ENCODE measurements at regions not wholly inside any gene's neighbourhood (a gene's known extent, or its start where the extent isn't known, plus 50 kb on each side); places are given as distances from the start of the nearest gene placed in this dataset.
A peak's percentile ranks its signal among the peaks of the same experiment; 100 is the strongest.

GRCh38 chr6:56758553-56758952, 115.9 kb upstream of the DST start:
- TF ChIP-seq CTCF (optimal IDR thresholded peaks at IDR 0.05 in 1 of 3, IDR thresholded peaks at IDR 0.05 in 1 of 3, conservative IDR thresholded peaks at IDR 0.05 in 1 of 3; ENCODE audit: extremely low read depth in 1 of 3, insufficient read depth in 2 of 3, low read length in 3 of 3) = no peak
- no peak for TF ChIP-seq EZH2 (IDR thresholded peaks at IDR 0.05; ENCODE audit: low read length)
- dilution Hi-C loops (cut with MboI; ENCODE audit: extremely low pct_ligation_motif_present, low sequenced_read_pairs) = no loop called here
- DNase-seq (ENCODE audit: low read depth, low spot score) (no peak), FAIRE-seq (peak; percentile 9)
- Histone ChIP-seq H3K79me2 (ENCODE audit: control insufficient read depth, insufficient read depth, low read length) (peaks cover 5% of the 10 kb centered on the region), H3K9me1 (ENCODE audit: control insufficient read depth, extremely low read depth, insufficient read depth, low read length) (peaks cover 3% of the 10 kb centered on the region), H3K4me2 (ENCODE audit: control insufficient read depth, extremely low read depth, insufficient read depth, low read depth, low read length) (no peak overlapping the region), H3K4me3 (ENCODE audit: control insufficient read depth in 2 of 3, extremely low read depth in 1 of 3, insufficient read depth in 2 of 3, low read depth in 1 of 3, low read length in 3 of 3) (no peak overlapping the region), H2AFZ (ENCODE audit: control insufficient read depth, low read length) (no peak overlapping the region), H3K9ac (ENCODE audit: control insufficient read depth, extremely low read depth, insufficient read depth, low read length) (no peak overlapping the region), H3K27ac (ENCODE audit: control insufficient read depth, insufficient read depth, low read length) (no peak overlapping the region), H3K9me3 (ENCODE audit: control insufficient read depth, low read depth, low read length) (no peaks in the 10 kb centered on the region), H4K20me1 (ENCODE audit: control insufficient read depth, extremely low read depth, insufficient read depth, low read length) (no peaks in the 10 kb centered on the region), H3K4me1 (ENCODE audit: control insufficient read depth, extremely low read depth, insufficient read depth, low read length) (peaks cover 30% of the 10 kb centered on the region), H3K36me3 (ENCODE audit: control insufficient read depth in 2 of 2, extremely low read depth in 1 of 2, insufficient read depth in 2 of 2, low read length in 2 of 2) (no peaks in the 10 kb centered on the region), H3K27me3 (ENCODE audit: control insufficient read depth, extremely low read depth, insufficient read depth, low read length) (no peaks in the 10 kb centered on the region)

GRCh38 chr6:56758120-56758519, 115.4 kb upstream of the DST start:
- Histone ChIP-seq H3K36me3 (ENCODE audit: control insufficient read depth in 2 of 2, extremely low read depth in 1 of 2, insufficient read depth in 2 of 2, low read length in 2 of 2) (no peaks in the 10 kb centered on the region), H3K4me3 (ENCODE audit: control insufficient read depth in 2 of 3, extremely low read depth in 1 of 3, insufficient read depth in 2 of 3, low read depth in 1 of 3, low read length in 3 of 3) (no peak overlapping the region), H3K79me2 (ENCODE audit: control insufficient read depth, insufficient read depth, low read length) (peaks cover 6% of the 10 kb centered on the region), H3K9me3 (ENCODE audit: control insufficient read depth, low read depth, low read length) (no peaks in the 10 kb centered on the region), H3K4me2 (ENCODE audit: control insufficient read depth, extremely low read depth, insufficient read depth, low read depth, low read length) (no peak overlapping the region), H3K27me3 (ENCODE audit: control insufficient read depth, extremely low read depth, insufficient read depth, low read length) (no peaks in the 10 kb centered on the region), H3K9ac (ENCODE audit: control insufficient read depth, extremely low read depth, insufficient read depth, low read length) (no peak overlapping the region), H3K4me1 (ENCODE audit: control insufficient read depth, extremely low read depth, insufficient read depth, low read length) (peaks cover 30% of the 10 kb centered on the region), H3K9me1 (ENCODE audit: control insufficient read depth, extremely low read depth, insufficient read depth, low read length) (peaks cover 3% of the 10 kb centered on the region), H2AFZ (ENCODE audit: control insufficient read depth, low read length) (no peak overlapping the region), H3K27ac (ENCODE audit: control insufficient read depth, insufficient read depth, low read length) (no peak overlapping the region), H4K20me1 (ENCODE audit: control insufficient read depth, extremely low read depth, insufficient read depth, low read length) (no peaks in the 10 kb centered on the region)
- TF ChIP-seq EZH2 (IDR thresholded peaks at IDR 0.05; ENCODE audit: low read length) (no peak), CTCF (optimal IDR thresholded peaks at IDR 0.05 in 1 of 3, IDR thresholded peaks at IDR 0.05 in 1 of 3, conservative IDR thresholded peaks at IDR 0.05 in 1 of 3; ENCODE audit: extremely low read depth in 1 of 3, insufficient read depth in 2 of 3, low read length in 3 of 3) (no peak)
- dilution Hi-C loops (cut with MboI; ENCODE audit: extremely low pct_ligation_motif_present, low sequenced_read_pairs) = no loop called here
- DNase-seq (ENCODE audit: low read depth, low spot score) = no peak
- FAIRE-seq = peak; percentile 9
